ENCODE measurements at regions not wholly inside any gene's neighbourhood (a gene's known extent, or its start where the extent isn't known, plus 50 kb on each side); places are given as distances from the start of the nearest gene placed in this dataset.

DNA sequence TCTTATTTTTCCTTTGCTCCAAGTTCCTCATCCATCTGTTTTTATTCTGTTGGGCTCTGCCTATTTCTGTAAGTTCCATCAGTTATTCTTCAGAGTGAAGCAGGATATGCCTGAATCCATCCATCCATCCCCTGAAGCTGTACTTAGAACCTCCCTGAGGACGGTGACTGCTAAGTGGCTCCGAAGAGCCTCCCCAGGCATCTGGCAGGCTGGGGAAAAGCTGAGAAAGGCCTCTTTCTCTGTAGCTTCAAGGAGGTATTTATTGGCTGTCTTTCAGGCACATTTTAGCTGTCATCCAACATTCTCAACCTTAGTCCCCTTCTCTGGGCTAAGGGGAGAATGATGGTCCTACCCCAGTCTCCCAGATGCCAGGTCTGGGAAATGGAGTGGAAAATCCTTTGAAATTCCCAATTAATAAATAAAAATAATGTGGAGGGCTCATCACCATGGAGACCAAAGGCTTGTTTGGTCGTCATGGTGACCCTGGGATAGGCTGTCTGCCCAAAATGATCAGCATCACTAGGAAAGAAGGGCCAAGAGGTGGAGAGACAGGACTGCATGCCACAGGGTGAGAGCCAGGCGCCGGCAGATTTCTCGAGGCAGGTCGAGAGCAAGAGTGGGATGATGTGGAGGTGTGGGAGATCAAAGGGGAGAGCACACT is 82.0 kb downstream of the UBIAD1 start:
- no peaks in the 10 kb centered on the region; the same call in 1 of the 2 replicates for H3K27me3 ChIP-seq (ENCODE audit: insufficient read depth, low read length)
- TF ChIP-seq EZH2 (IDR thresholded peaks at IDR 0.05; ENCODE audit: borderline replicate concordance, low read length), result no peak
- TF ChIP-seq, protein P1, sequence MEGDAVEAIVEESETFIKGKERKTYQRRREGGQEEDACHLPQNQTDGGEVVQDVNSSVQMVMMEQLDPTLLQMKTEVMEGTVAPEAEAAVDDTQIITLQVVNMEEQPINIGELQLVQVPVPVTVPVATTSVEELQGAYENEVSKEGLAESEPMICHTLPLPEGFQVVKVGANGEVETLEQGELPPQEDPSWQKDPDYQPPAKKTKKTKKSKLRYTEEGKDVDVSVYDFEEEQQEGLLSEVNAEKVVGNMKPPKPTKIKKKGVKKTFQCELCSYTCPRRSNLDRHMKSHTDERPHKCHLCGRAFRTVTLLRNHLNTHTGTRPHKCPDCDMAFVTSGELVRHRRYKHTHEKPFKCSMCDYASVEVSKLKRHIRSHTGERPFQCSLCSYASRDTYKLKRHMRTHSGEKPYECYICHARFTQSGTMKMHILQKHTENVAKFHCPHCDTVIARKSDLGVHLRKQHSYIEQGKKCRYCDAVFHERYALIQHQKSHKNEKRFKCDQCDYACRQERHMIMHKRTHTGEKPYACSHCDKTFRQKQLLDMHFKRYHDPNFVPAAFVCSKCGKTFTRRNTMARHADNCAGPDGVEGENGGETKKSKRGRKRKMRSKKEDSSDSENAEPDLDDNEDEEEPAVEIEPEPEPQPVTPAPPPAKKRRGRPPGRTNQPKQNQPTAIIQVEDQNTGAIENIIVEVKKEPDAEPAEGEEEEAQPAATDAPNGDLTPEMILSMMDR (IDR thresholded peaks at IDR 0.05; ENCODE audit: low read length), result no peak

DNA sequence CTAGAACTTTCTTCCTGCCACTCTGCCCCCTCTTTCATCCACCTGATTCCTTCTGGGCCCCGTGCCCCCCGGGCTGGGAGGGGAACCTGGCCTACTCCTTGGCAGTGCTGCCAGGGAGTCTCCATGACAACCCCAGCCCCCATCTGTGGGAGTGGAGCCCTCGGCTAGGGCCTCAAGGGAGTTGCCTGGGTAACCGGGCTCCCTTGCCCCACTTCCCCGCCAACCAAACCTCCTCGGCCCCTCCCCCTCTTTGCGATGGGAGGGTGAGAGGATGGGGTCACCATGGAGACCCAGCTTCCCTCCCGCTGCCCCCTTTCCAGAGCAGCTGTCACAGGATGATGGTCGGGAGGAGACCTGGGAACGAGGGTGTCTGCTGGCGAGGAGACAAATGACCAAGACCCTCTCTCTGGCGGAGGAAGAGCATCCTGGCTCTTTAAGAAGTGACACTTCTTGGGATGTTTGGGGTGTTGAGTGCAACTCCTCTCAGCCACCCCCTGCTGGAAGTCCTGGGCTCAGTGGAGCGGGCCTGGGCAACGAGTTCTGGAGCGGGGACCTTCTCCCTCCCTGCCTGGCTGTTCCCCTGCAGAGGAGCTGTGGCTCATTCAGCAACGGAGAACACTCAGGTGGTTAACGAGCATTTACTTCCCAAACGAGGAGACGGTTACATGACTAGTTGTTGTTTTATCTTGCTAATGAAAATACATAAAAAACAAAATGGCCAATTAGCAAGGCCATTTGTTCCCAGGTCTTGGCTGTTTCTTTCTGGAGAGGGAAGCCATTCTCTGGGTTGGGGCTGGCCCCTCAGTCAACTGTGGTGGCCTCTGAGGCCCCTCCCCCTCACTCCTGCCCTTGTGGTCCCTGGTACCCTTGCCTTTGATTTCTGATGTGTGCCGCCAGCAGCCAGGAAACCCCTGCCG is 82.8 kb downstream of the UBIAD1 start:
- TF ChIP-seq, protein P1 (IDR thresholded peaks at IDR 0.05; ENCODE audit: low read length), result no peak
- TF ChIP-seq EZH2 (IDR thresholded peaks at IDR 0.05; ENCODE audit: borderline replicate concordance, low read length), result no peak
- H4K20me1 ChIP-seq (ENCODE audit: insufficient read depth, low read length), result no peaks in the 10 kb centered on the region
- no peaks in the 10 kb centered on the region for H3F3A ChIP-seq (ENCODE audit: insufficient read depth, low read length)
- H3K9me2 ChIP-seq (ENCODE audit: low read depth, low read length), result no peaks in the 10 kb centered on the region
- no peaks in the 10 kb centered on the region for H3K4me1 ChIP-seq (ENCODE audit: insufficient read depth, low read length, severe bottlenecking)
- no peaks in the 10 kb centered on the region for H3K27me3 ChIP-seq (ENCODE audit: insufficient read depth, low read length)
- H3K79me2 ChIP-seq (ENCODE audit: insufficient read depth, low read length), result no peaks in the 10 kb centered on the region
- no peak overlapping the region for H3K4me2 ChIP-seq (ENCODE audit: low read length)
- H3K4me3 ChIP-seq (ENCODE audit: low read depth, low read length, poor library complexity, severe bottlenecking), result no peak overlapping the region
- H3K27ac ChIP-seq (ENCODE audit: low read depth, low read length, poor library complexity, severe bottlenecking), result no peak overlapping the region
- H3K36me3 ChIP-seq (ENCODE audit: insufficient read depth, low read length), result no peaks in the 10 kb centered on the region
- H3K9ac ChIP-seq (ENCODE audit: low read length), result no peak overlapping the region
- H2AFZ ChIP-seq (ENCODE audit: low read length), result no peak overlapping the region
- H3K9me3 ChIP-seq (ENCODE audit: low read length), result no peaks in the 10 kb centered on the region

More for the DNA sequence above, 82.0 kb downstream of the UBIAD1 start:
- Histone ChIP-seq H3K79me2 (ENCODE audit: insufficient read depth, low read length) (no peaks in the 10 kb centered on the region), H3K9me2 (ENCODE audit: low read depth, low read length) (no peaks in the 10 kb centered on the region), H3K9me3 (ENCODE audit: low read length) (no peaks in the 10 kb centered on the region), H3K4me1 (ENCODE audit: insufficient read depth, low read length, severe bottlenecking) (no peaks in the 10 kb centered on the region), H3K4me3 (ENCODE audit: low read depth, low read length, poor library complexity, severe bottlenecking) (no peak overlapping the region), H3K36me3 (ENCODE audit: insufficient read depth, low read length) (no peaks in the 10 kb centered on the region; the same call in 1 of the 2 replicates), H2AFZ (ENCODE audit: low read length) (no peak overlapping the region), H3K4me2 (ENCODE audit: low read length) (no peak overlapping the region), H4K20me1 (ENCODE audit: insufficient read depth, low read length) (no peaks in the 10 kb centered on the region), H3K9ac (ENCODE audit: low read length) (no peak overlapping the region), H3F3A (ENCODE audit: insufficient read depth, low read length) (no peaks in the 10 kb centered on the region), H3K27ac (ENCODE audit: low read depth, low read length, poor library complexity, severe bottlenecking) (no peak overlapping the region)

- H4K20me1 ChIP-seq (ENCODE audit: insufficient read depth, low read length), result no peaks in the 10 kb centered on the region
- H3K27me3 ChIP-seq (ENCODE audit: insufficient read depth, low read length), result no peaks in the 10 kb centered on the region
- H3K4me2 ChIP-seq (ENCODE audit: low read length), result no peak overlapping the region
- H3K27ac ChIP-seq (ENCODE audit: low read depth, low read length, poor library complexity, severe bottlenecking), result no peak overlapping the region
- H3F3A ChIP-seq (ENCODE audit: insufficient read depth, low read length), result no peaks in the 10 kb centered on the region
- no peaks in the 10 kb centered on the region for H3K9me2 ChIP-seq (ENCODE audit: low read depth, low read length)
- H3K4me1 ChIP-seq (ENCODE audit: insufficient read depth, low read length, severe bottlenecking), result no peaks in the 10 kb centered on the region
- no peak overlapping the region for H3K4me3 ChIP-seq (ENCODE audit: low read depth, low read length, poor library complexity, severe bottlenecking)
- TF ChIP-seq, protein P1 (IDR thresholded peaks at IDR 0.05; ENCODE audit: low read length), result no peak
- H3K9me3 ChIP-seq (ENCODE audit: low read length), result no peaks in the 10 kb centered on the region
- no peaks in the 10 kb centered on the region for H3K36me3 ChIP-seq (ENCODE audit: insufficient read depth, low read length)
- no peak overlapping the region for H3K9ac ChIP-seq (ENCODE audit: low read length)
- H2AFZ ChIP-seq (ENCODE audit: low read length), result no peak overlapping the region
- H3K79me2 ChIP-seq (ENCODE audit: insufficient read depth, low read length), result no peaks in the 10 kb centered on the region
These were observed 84.3 kb downstream of the UBIAD1 start for GRCh38 chr1:11357276-11357675.

Measured in OCI-LY1 (cell line).